Heart left ventricle (tissue), 13 donors: ENCODE measurements at regions not wholly inside any gene's neighbourhood (a gene's known extent, or its start where the extent isn't known, plus 50 kb on each side); places are given as distances from the start of the nearest gene placed in this dataset.

Source experiments
- CTCF ChIP-seq, 12 donors: fragments of 200-600 bp; sonication (generic) in 4 of 12; IDR thresholded peaks; one replicate each; pipeline versions ENCODE4 v1.5.0 to v1.8.0; 2018 to 2022; ENCODE audit warnings: antibody characterized with exemption in 12 of 12, mild to moderate bottlenecking in 5 of 12
- POLR2A ChIP-seq, 2 donors: fragments of 450-650 bp; IDR thresholded peaks; one replicate each; pipeline ENCODE4 v1.6.1; 2017; ENCODE audit warnings: antibody characterized with exemption in 2 of 2, mild to moderate bottlenecking in 2 of 2, moderate library complexity in 2 of 2
- donor health status: ischemic (EF 13 %, LVEDD 7.1; RV severe dilation, severe dysfunction).
- donor health status: DM: no; HTN: yes; CAD: no.
- donor health status: DM: no; HTN: no; CAD: no.
- donor health status: ischemic (EF 25% LVEDD 6.9; RV normal size, moderate dysfunction).
- donor health status: ischemic (EF 25% LVEDD 5.7; RV mildly dilated, moderate dysfunction).
- donor health status: ischemic (EF 35%, LVEDD 5.7; RV mildly dilated, moderate dysfunction).
- donor health status: nonischemic (EF 11% LVEDD 7.7; RV severe dilation, severe dysfunction).
- donor health status: DM: yes; HTN: yes; CAD: no.
- donor health status: PGD.
- donor health status: ischemic (EF 29% LVEDD 5.4; RV normal size, mild dysfunction).
- donor health status: nonischemic (EF 23%, LVEDD 6.1; RV moderate dilation, normal function).

- TF ChIP-seq CTCF (IDR thresholded peaks at IDR 0.05) (no peak), POLR2A (IDR thresholded peaks at IDR 0.05) (no peak)
These were observed 342.7 kb downstream of the TBC1D4 start for GRCh38 chr13:75139291-75139690.
